ENCODE measurements at regions not wholly inside any gene's neighbourhood (a gene's known extent, or its start where the extent isn't known, plus 50 kb on each side); places are given as distances from the start of the nearest gene placed in this dataset.

DNA sequence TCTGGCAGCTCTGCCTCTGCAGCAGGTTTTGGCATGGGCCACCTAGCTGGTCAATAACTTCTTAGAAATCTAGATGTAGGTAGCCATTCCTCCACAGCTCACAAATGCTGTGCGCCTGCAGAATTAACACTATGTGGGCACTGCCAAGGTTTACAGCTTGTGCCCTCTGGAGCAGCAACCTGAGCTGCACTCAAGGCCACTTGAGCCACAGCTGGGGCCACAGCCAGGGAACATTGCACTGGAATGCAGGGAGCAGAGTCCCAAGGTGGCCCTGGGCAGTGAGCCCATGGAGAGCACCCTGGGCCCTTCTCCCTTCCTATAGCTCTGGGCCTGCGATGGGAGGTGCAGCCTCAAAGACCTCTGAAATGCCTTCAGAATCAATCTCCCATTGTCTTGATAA is 365.3 kb downstream of the SATB2 start:
- no peak for FAIRE-seq
- no peaks in the 10 kb centered on the region for H3K4me1 ChIP-seq (ENCODE audit: control insufficient read depth, extremely low read depth, insufficient read depth, low read length)
- dilution Hi-C loops (cut with MboI; ENCODE audit: extremely low pct_ligation_motif_present, low sequenced_read_pairs): no loop called here

DNA sequence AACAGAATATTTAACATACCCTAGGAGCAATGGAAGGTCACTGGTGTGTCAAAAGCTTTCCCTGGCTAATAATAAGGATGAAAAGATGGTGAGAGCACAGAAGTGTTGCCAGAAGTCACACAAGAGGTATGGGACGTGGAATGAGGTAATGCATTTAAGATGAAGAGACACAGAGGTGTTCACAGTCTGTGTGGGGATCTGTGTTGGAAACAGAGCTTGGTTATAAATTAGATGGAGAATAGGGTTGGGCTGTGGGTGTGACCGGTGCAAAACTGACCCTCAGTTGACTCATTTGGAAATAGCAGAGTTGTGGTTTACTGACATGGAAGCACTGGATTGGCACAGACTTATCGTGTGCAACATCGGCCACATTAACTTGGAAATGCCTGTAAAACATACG is 372.5 kb downstream of the SATB2 start:
- FAIRE-seq (no peak), DNase-seq (ENCODE audit: low read depth, low spot score) (no peak)
- Histone ChIP-seq H3K4me1 (ENCODE audit: control insufficient read depth, extremely low read depth, insufficient read depth, low read length) (no peaks in the 10 kb centered on the region), H3K36me3 (ENCODE audit: control insufficient read depth in 2 of 2, extremely low read depth in 1 of 2, insufficient read depth in 2 of 2, low read length in 2 of 2) (no peaks in the 10 kb centered on the region), H3K4me2 (ENCODE audit: control insufficient read depth, extremely low read depth, insufficient read depth, low read depth, low read length) (no peak overlapping the region), H4K20me1 (ENCODE audit: control insufficient read depth, extremely low read depth, insufficient read depth, low read length) (no peaks in the 10 kb centered on the region), H3K27me3 (ENCODE audit: control insufficient read depth, extremely low read depth, insufficient read depth, low read length) (no peaks in the 10 kb centered on the region), H2AFZ (ENCODE audit: control insufficient read depth, low read length) (no peak overlapping the region), H3K9me3 (ENCODE audit: control insufficient read depth, low read depth, low read length) (no peaks in the 10 kb centered on the region), H3K27ac (ENCODE audit: control insufficient read depth, insufficient read depth, low read length) (no peak overlapping the region), H3K9me1 (ENCODE audit: control insufficient read depth, extremely low read depth, insufficient read depth, low read length) (no peaks in the 10 kb centered on the region), H3K4me3 (ENCODE audit: control insufficient read depth in 2 of 3, extremely low read depth in 1 of 3, insufficient read depth in 2 of 3, low read depth in 1 of 3, low read length in 3 of 3) (no peak overlapping the region), H3K9ac (ENCODE audit: control insufficient read depth, extremely low read depth, insufficient read depth, low read length) (no peak overlapping the region), H3K79me2 (ENCODE audit: control insufficient read depth, insufficient read depth, low read length) (no peaks in the 10 kb centered on the region)
- TF ChIP-seq EZH2 (IDR thresholded peaks at IDR 0.05; ENCODE audit: low read length): no peak
- TF ChIP-seq, protein P1, sequence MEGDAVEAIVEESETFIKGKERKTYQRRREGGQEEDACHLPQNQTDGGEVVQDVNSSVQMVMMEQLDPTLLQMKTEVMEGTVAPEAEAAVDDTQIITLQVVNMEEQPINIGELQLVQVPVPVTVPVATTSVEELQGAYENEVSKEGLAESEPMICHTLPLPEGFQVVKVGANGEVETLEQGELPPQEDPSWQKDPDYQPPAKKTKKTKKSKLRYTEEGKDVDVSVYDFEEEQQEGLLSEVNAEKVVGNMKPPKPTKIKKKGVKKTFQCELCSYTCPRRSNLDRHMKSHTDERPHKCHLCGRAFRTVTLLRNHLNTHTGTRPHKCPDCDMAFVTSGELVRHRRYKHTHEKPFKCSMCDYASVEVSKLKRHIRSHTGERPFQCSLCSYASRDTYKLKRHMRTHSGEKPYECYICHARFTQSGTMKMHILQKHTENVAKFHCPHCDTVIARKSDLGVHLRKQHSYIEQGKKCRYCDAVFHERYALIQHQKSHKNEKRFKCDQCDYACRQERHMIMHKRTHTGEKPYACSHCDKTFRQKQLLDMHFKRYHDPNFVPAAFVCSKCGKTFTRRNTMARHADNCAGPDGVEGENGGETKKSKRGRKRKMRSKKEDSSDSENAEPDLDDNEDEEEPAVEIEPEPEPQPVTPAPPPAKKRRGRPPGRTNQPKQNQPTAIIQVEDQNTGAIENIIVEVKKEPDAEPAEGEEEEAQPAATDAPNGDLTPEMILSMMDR (optimal IDR thresholded peaks at IDR 0.05 in 1 of 3, IDR thresholded peaks at IDR 0.05 in 1 of 3, conservative IDR thresholded peaks at IDR 0.05 in 1 of 3; ENCODE audit: extremely low read depth in 1 of 3, insufficient read depth in 2 of 3, low read length in 3 of 3): no peak
- dilution Hi-C loops (cut with MboI; ENCODE audit: extremely low pct_ligation_motif_present, low sequenced_read_pairs): no loop called here

More for the DNA sequence above, 365.3 kb downstream of the SATB2 start:
- no peak overlapping the region for H3K27ac ChIP-seq (ENCODE audit: control insufficient read depth, insufficient read depth, low read length)
- no peaks in the 10 kb centered on the region for H3K9me3 ChIP-seq (ENCODE audit: control insufficient read depth, low read depth, low read length)
- no peak overlapping the region for H3K4me3 ChIP-seq (ENCODE audit: control insufficient read depth in 2 of 3, extremely low read depth in 1 of 3, insufficient read depth in 2 of 3, low read depth in 1 of 3, low read length in 3 of 3)
- no peaks in the 10 kb centered on the region for H4K20me1 ChIP-seq (ENCODE audit: control insufficient read depth, extremely low read depth, insufficient read depth, low read length)
- TF ChIP-seq, protein P1 (optimal IDR thresholded peaks at IDR 0.05 in 1 of 3, IDR thresholded peaks at IDR 0.05 in 1 of 3, conservative IDR thresholded peaks at IDR 0.05 in 1 of 3; ENCODE audit: extremely low read depth in 1 of 3, insufficient read depth in 2 of 3, low read length in 3 of 3): no peak
- TF ChIP-seq EZH2 (IDR thresholded peaks at IDR 0.05; ENCODE audit: low read length): no peak
- H3K27me3 ChIP-seq (ENCODE audit: control insufficient read depth, extremely low read depth, insufficient read depth, low read length): no peaks in the 10 kb centered on the region
- no peaks in the 10 kb centered on the region for H3K79me2 ChIP-seq (ENCODE audit: control insufficient read depth, insufficient read depth, low read length)
- DNase-seq (ENCODE audit: low read depth, low spot score): no peak
- no peaks in the 10 kb centered on the region for H3K9me1 ChIP-seq (ENCODE audit: control insufficient read depth, extremely low read depth, insufficient read depth, low read length)
- no peak overlapping the region for H3K4me2 ChIP-seq (ENCODE audit: control insufficient read depth, extremely low read depth, insufficient read depth, low read depth, low read length)
- no peak overlapping the region for H2AFZ ChIP-seq (ENCODE audit: control insufficient read depth, low read length)
- H3K36me3 ChIP-seq (ENCODE audit: control insufficient read depth in 2 of 2, extremely low read depth in 1 of 2, insufficient read depth in 2 of 2, low read length in 2 of 2): no peaks in the 10 kb centered on the region
- no peak overlapping the region for H3K9ac ChIP-seq (ENCODE audit: control insufficient read depth, extremely low read depth, insufficient read depth, low read length)

Data from keratinocyte (primary cell).